ENCODE measurements at regions not wholly inside any gene's neighbourhood (a gene's known extent, or its start where the extent isn't known, plus 50 kb on each side); places are given as distances from the start of the nearest gene placed in this dataset.

DNA sequence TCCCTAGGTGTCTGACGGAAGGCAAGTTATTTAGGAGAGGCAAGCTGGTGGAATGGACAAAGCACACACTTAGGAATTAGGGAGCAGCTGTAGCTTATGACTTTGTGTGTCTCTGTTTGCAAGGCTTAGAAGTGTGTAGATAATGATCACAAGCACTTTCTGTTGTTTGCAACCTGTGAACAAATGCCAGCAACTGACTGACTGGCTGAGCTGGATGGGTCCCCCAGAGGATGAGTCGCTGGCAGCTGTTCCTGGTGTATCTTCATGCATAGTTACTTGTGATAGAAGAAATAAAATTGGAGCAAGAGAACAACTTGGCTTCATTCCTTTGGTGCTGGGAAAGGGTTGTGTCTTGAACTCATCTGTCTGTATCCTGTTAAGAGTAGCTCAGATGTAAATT lies 64.2 kb upstream of the BEND4 start:
- H3K36me3 Mint-ChIP-seq (ENCODE audit: insufficient read depth in 1 of 3, low read depth in 3 of 3): no peaks in the 10 kb centered on the region; a peak in 1 of 7 replicates
- no peak overlapping the region for H2AFZ ChIP-seq (ENCODE audit: low read length)

More for the DNA sequence above, 64.2 kb upstream of the BEND4 start:
- no peak overlapping the region for H3K9ac ChIP-seq (ENCODE audit: extremely low read depth, insufficient read length, low read length)
- DNase-seq: no peak
- no peak overlapping the region for H2AK5ac ChIP-seq (ENCODE audit: insufficient read length, low read length)
- H3K9me3 ChIP-seq (ENCODE audit: control insufficient read depth, low read depth, low read length): no peaks in the 10 kb centered on the region
- no peaks in the 10 kb centered on the region for H3K79me2 ChIP-seq (ENCODE audit: insufficient read depth, low read length)
- no peak overlapping the region for H3T11ph ChIP-seq (ENCODE audit: low read length)
- no CpG with 5 or more reads among the region's 2 CpGs for WGBS (ENCODE audit: extremely low coverage, insufficient read length, low lambda C conversion rate)
- H4K8ac ChIP-seq (replicated peaks; ENCODE audit: insufficient read length, low read depth, low read length): no peak overlapping the region
- no peak overlapping the region for H2BK120ac ChIP-seq (ENCODE audit: low read depth, low read length, poor library complexity, severe bottlenecking)
- H2BK15ac ChIP-seq (ENCODE audit: low read depth, low read length): no peak overlapping the region
- peaks cover 0 to 2% of the 10 kb centered on the region in 2 experiments; a peak in 2 of 5 replicates for H3K9me3 Mint-ChIP-seq
- no peaks in the 10 kb centered on the region for H3K27me3 ChIP-seq (ENCODE audit: insufficient read depth, low read length)
- no peak overlapping the region for H3K18ac ChIP-seq (ENCODE audit: insufficient read length, low read depth, low read length)
- H3K27me3 Mint-ChIP-seq (ENCODE audit: low read depth): no peaks in the 10 kb centered on the region
- no peaks in the 10 kb centered on the region for H3K79me1 ChIP-seq (ENCODE audit: insufficient read depth, low read depth, low read length, poor library complexity, severe bottlenecking)
- no peak overlapping the region for H3K27ac ChIP-seq (ENCODE audit: insufficient read length, low read depth, low read length)
- H3K23me2 ChIP-seq (ENCODE audit: insufficient read length, low read depth, low read length, poor library complexity, severe bottlenecking): no peaks in the 10 kb centered on the region
- H3K4ac ChIP-seq (ENCODE audit: low read depth, low read length): no peak overlapping the region
- no peak overlapping the region for H3K14ac ChIP-seq (ENCODE audit: insufficient read depth, low read length)
- TF ChIP-seq, protein P1, sequence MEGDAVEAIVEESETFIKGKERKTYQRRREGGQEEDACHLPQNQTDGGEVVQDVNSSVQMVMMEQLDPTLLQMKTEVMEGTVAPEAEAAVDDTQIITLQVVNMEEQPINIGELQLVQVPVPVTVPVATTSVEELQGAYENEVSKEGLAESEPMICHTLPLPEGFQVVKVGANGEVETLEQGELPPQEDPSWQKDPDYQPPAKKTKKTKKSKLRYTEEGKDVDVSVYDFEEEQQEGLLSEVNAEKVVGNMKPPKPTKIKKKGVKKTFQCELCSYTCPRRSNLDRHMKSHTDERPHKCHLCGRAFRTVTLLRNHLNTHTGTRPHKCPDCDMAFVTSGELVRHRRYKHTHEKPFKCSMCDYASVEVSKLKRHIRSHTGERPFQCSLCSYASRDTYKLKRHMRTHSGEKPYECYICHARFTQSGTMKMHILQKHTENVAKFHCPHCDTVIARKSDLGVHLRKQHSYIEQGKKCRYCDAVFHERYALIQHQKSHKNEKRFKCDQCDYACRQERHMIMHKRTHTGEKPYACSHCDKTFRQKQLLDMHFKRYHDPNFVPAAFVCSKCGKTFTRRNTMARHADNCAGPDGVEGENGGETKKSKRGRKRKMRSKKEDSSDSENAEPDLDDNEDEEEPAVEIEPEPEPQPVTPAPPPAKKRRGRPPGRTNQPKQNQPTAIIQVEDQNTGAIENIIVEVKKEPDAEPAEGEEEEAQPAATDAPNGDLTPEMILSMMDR (conservative IDR thresholded peaks at IDR 0.05): no peak
- no peaks in the 10 kb centered on the region for H3K4me1 Mint-ChIP-seq
- no peak overlapping the region for H2BK5ac ChIP-seq (ENCODE audit: insufficient read length, low read length)
- H3K56ac ChIP-seq (ENCODE audit: insufficient read length, low read depth, low read length): no peak overlapping the region
- no peak overlapping the region for H3K4me2 ChIP-seq (ENCODE audit: insufficient read depth, insufficient read length, low read length)
- no peak overlapping the region for H2BK20ac ChIP-seq (ENCODE audit: low read depth, low read length, poor library complexity, severe bottlenecking)
- H4K20me1 ChIP-seq (ENCODE audit: control insufficient read depth, insufficient read depth, insufficient read length): no peaks in the 10 kb centered on the region
- H3K4me3 Mint-ChIP-seq: no peak overlapping the region
- no peak overlapping the region for H4K5ac ChIP-seq (ENCODE audit: insufficient read length, low read depth, low read length)
- no peak overlapping the region for H2BK12ac ChIP-seq (ENCODE audit: insufficient read length, low read depth, low read length)
- no peak overlapping the region for H4K91ac ChIP-seq (ENCODE audit: insufficient read length, low read depth, low read length)
- H3K27ac Mint-ChIP-seq: no peak overlapping the region
- H3K4me1 ChIP-seq (ENCODE audit: insufficient read depth, low read length): no peaks in the 10 kb centered on the region
- H3K23ac ChIP-seq (ENCODE audit: insufficient read length, low read depth, low read length): no peak overlapping the region

Data from H9 (cell line).